Activated T-helper 17 cell treated with anti-CD3 and anti-CD28 coated beads, Interleukin-2, amount 50 U/mL, for 72 hours (primary cell): ENCODE measurements at regions not wholly inside any gene's neighbourhood (a gene's known extent, or its start where the extent isn't known, plus 50 kb on each side); places are given as distances from the start of the nearest gene placed in this dataset.
"Not testable (repeated sequence)": the region's sequence is repeated elsewhere in the genome, so short reads cannot be mapped to it uniquely, and the experiment has no call there.

ENCODE experiments used
- ATAC-seq: fragments of 150-1000 bp; cut with Tn5 transposase; replicated peaks from 2 replicates; pipeline ENCODE4 v1.10.0; 2021; ENCODE audit warnings: mild to moderate bottlenecking, moderate library complexity
- H3K27ac Mint-ChIP-seq: one replicate; pipeline ENCODE4 v1.8.0; 2022; ENCODE audit warnings: mixed read lengths
- H3K27me3 Mint-ChIP-seq: one replicate; pipeline ENCODE4 v1.8.0; 2022; ENCODE audit warnings: mixed read lengths
- H3K36me3 Mint-ChIP-seq: one replicate; pipeline ENCODE4 v1.8.0; 2022; ENCODE audit warnings: low read depth, mild to moderate bottlenecking, mixed read lengths
- H3K4me1 Mint-ChIP-seq: one replicate; pipeline ENCODE4 v1.8.0; 2022; ENCODE audit warnings: mixed read lengths
- H3K4me3 Mint-ChIP-seq: one replicate; pipeline ENCODE4 v1.8.0; 2022; ENCODE audit warnings: mild to moderate bottlenecking, mixed read lengths
- H3K9me3 Mint-ChIP-seq: one replicate; pipeline ENCODE4 v1.8.0; 2022; ENCODE audit warnings: mixed read lengths

DNA sequence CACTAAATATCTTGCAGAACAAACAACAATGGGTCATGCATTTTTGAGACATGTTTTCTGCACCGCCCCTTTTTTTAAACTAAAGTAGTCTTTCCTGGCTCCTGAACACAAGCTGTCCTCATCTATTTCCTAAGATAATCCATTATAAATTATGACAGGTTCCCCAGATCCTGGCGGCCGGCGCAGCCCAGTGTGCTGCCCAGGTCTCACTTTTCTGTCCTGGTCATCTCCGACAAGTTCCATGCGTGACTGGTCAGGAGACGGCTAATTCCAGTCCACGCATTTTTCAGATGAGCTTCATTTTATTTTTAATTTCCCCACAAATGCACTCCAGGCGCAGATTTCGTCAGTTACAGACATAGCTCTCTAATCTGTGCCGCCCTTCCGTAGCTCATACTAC is 92.9 kb upstream of the EGFLAM start:
- no peaks in the 10 kb centered on the region for H3K36me3 Mint-ChIP-seq
- H3K27ac Mint-ChIP-seq: no peak overlapping the region
- peaks cover 4% of the 10 kb centered on the region for H3K9me3 Mint-ChIP-seq
- ATAC-seq: no peak
- H3K4me1 Mint-ChIP-seq: no peaks in the 10 kb centered on the region
- H3K4me3 Mint-ChIP-seq: no peak overlapping the region
- peaks cover 4% of the 10 kb centered on the region for H3K27me3 Mint-ChIP-seq

GRCh38 chr5:38164776-38165399 is 93.5 kb upstream of the EGFLAM start:
- no peak overlapping the region for H3K4me3 Mint-ChIP-seq
- H3K36me3 Mint-ChIP-seq: no peaks in the 10 kb centered on the region
- H3K9me3 Mint-ChIP-seq: peaks cover 4% of the 10 kb centered on the region
- no peak for ATAC-seq
- H3K4me1 Mint-ChIP-seq: no peaks in the 10 kb centered on the region
- no peak overlapping the region for H3K27ac Mint-ChIP-seq
- peaks cover 4% of the 10 kb centered on the region for H3K27me3 Mint-ChIP-seq

GRCh38 chr5:38163636-38164237 is 94.6 kb upstream of the EGFLAM start:
- ATAC-seq: no peak

GRCh38 chr5:38162625-38163024 is 95.7 kb upstream of the EGFLAM start:
- ATAC-seq: no peak
- no peaks in the 10 kb centered on the region for H3K4me1 Mint-ChIP-seq
- H3K9me3 Mint-ChIP-seq: no peaks in the 10 kb centered on the region
- H3K27me3 Mint-ChIP-seq: peaks cover 4% of the 10 kb centered on the region
- H3K4me3 Mint-ChIP-seq: no peak overlapping the region
- no peaks in the 10 kb centered on the region for H3K36me3 Mint-ChIP-seq
- H3K27ac Mint-ChIP-seq: no peak overlapping the region

More at GRCh38 chr5:38163636-38164237, 94.6 kb upstream of the EGFLAM start:
- no peaks in the 10 kb centered on the region for H3K36me3 Mint-ChIP-seq
- H3K4me1 Mint-ChIP-seq: no peaks in the 10 kb centered on the region
- no peak overlapping the region for H3K27ac Mint-ChIP-seq
- H3K27me3 Mint-ChIP-seq: peaks cover 4% of the 10 kb centered on the region
- peaks cover under 1% of the 10 kb centered on the region for H3K9me3 Mint-ChIP-seq
- no peak overlapping the region for H3K4me3 Mint-ChIP-seq

DNA sequence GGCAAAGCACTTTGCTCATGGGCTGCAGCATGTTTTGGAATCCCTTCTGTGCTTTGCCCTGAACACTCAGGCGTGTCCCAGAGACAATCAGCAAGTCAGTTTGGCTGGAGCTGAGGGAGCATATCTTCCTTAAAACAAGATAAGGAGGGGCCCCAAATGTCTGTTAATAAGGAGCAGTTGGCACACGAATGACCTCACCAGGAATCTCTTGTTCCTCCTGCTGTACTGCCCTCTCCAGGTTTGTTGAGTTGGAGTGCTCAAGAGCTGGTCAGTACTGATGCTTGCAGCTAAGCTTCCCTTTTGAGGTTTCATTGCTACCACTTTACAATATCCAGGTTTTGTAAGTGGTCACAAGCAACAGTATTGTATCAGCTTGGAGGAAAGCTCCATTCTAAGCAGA is 101.3 kb upstream of the EGFLAM start:
- H3K4me3 Mint-ChIP-seq: no peak overlapping the region
- H3K27me3 Mint-ChIP-seq: peaks cover 15% of the 10 kb centered on the region
- no peak for ATAC-seq

GRCh38 chr5:38154615-38155204 is 103.6 kb upstream of the EGFLAM start:
- no peak for ATAC-seq
- H3K36me3 Mint-ChIP-seq: no peaks in the 10 kb centered on the region
- peaks cover 25% of the 10 kb centered on the region for H3K27me3 Mint-ChIP-seq
- H3K27ac Mint-ChIP-seq: no peak overlapping the region
- no peaks in the 10 kb centered on the region for H3K9me3 Mint-ChIP-seq
- no peaks in the 10 kb centered on the region for H3K4me1 Mint-ChIP-seq
- no peak overlapping the region for H3K4me3 Mint-ChIP-seq

More for the DNA sequence above, 101.3 kb upstream of the EGFLAM start:
- Mint-ChIP-seq H3K4me1 (no peaks in the 10 kb centered on the region), H3K9me3 (no peaks in the 10 kb centered on the region), H3K36me3 (no peaks in the 10 kb centered on the region), H3K27ac (no peak overlapping the region)

DNA sequence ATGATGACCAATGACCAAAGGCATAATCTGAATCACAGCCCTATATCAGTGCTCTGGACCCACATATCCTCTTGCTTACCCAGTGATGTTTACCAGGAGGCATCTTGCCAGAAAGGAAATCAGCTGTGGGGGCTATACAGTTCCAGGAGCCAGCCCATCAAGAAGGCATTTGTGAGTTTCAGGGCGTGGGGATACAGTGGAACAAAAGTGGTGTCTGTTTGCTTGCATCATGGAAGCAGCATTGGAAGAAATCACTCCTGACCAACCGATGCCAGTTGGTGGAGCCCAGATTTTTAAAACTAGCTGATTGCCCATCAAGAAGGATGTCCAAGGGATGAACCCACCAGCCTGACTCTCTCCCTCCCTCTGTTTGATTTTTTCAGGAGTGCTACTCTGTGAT is 106.5 kb upstream of the EGFLAM start:
- no peaks in the 10 kb centered on the region for H3K9me3 Mint-ChIP-seq
- no peaks in the 10 kb centered on the region for H3K4me1 Mint-ChIP-seq
- no peak for ATAC-seq
- peaks cover 25% of the 10 kb centered on the region for H3K27me3 Mint-ChIP-seq
- H3K4me3 Mint-ChIP-seq: no peak overlapping the region
- H3K36me3 Mint-ChIP-seq: no peaks in the 10 kb centered on the region
- H3K27ac Mint-ChIP-seq: no peak overlapping the region

- Mint-ChIP-seq H3K4me3 (no peak overlapping the region), H3K27me3 (peaks cover 15% of the 10 kb centered on the region), H3K4me1 (no peaks in the 10 kb centered on the region), H3K27ac (no peak overlapping the region), H3K36me3 (no peaks in the 10 kb centered on the region), H3K9me3 (no peaks in the 10 kb centered on the region)
- ATAC-seq: no peak
Observed at GRCh38 chr5:38149815-38150195, 108.6 kb upstream of the EGFLAM start.

- Mint-ChIP-seq H3K36me3 (no peaks in the 10 kb centered on the region), H3K4me1 (no peaks in the 10 kb centered on the region), H3K27me3 (peaks cover 9% of the 10 kb centered on the region), H3K9me3 (no peaks in the 10 kb centered on the region), H3K4me3 (no peak overlapping the region), H3K27ac (no peak overlapping the region)
- ATAC-seq: no peak
Observed at GRCh38 chr5:38148021-38148625, 110.2 kb upstream of the EGFLAM start.

DNA sequence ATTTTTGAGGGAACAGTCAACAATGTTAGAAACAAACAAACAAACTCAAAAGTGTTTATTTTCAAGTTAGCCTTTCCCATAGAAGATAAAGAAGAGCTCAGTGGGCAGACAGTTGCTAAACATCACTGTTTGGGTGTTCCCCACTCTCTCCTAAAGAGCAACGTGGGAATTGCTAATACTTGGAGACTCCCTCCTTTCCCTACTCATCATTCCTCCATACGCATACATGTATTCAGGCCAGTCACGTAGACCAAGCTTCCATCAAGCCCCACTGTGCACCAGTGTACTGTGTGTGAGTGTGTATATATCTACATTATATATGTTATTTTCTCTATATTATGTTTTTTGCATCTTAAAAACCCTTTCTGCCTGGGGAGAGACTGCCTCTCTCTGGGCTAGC is 115.0 kb upstream of the EGFLAM start:
- Mint-ChIP-seq H3K36me3 (no peaks in the 10 kb centered on the region), H3K4me3 (no peak overlapping the region), H3K27me3 (no peaks in the 10 kb centered on the region), H3K27ac (no peak overlapping the region), H3K9me3 (no peaks in the 10 kb centered on the region), H3K4me1 (no peaks in the 10 kb centered on the region)
- no peak for ATAC-seq

- Mint-ChIP-seq H3K27me3 (peaks cover 3% of the 10 kb centered on the region), H3K27ac (no peak overlapping the region), H3K36me3 (no peaks in the 10 kb centered on the region), H3K9me3 (no peaks in the 10 kb centered on the region), H3K4me3 (no peak overlapping the region), H3K4me1 (no peaks in the 10 kb centered on the region)
- no peak for ATAC-seq
Observed at GRCh38 chr5:38141665-38142064, 116.7 kb upstream of the EGFLAM start.

DNA sequence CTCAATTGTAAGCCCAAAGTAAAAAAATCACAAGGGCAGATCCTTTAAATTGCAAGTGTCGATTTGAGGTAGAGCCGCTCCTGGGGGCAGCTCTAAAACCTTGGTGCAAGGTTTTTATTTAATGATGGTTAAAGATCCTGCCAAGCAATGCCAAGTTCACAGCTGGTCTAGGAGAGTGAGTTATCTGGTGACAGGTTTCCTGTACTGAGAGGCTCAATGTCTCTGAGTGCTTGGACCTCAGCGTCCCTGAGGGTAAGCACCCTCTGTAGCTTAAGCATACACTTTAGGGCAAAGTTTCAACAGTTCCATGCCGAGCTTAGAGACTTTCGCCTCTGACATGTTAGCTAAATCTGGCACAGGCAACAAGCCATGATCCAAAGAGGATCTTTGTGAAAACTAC is 119.8 kb upstream of the EGFLAM start:
- no peak overlapping the region for H3K4me3 Mint-ChIP-seq
- no peaks in the 10 kb centered on the region for H3K9me3 Mint-ChIP-seq
- H3K27ac Mint-ChIP-seq: no peak overlapping the region
- H3K27me3 Mint-ChIP-seq: peaks cover 3% of the 10 kb centered on the region
- no peaks in the 10 kb centered on the region for H3K36me3 Mint-ChIP-seq
- H3K4me1 Mint-ChIP-seq: no peaks in the 10 kb centered on the region
- no peak for ATAC-seq

- H3K27me3 Mint-ChIP-seq: peaks cover 3% of the 10 kb centered on the region
- no peaks in the 10 kb centered on the region for H3K9me3 Mint-ChIP-seq
- H3K4me1 Mint-ChIP-seq: no peaks in the 10 kb centered on the region
- H3K27ac Mint-ChIP-seq: no peak overlapping the region
- no peaks in the 10 kb centered on the region for H3K36me3 Mint-ChIP-seq
- no peak overlapping the region for H3K4me3 Mint-ChIP-seq
- ATAC-seq: no peak
Observed at GRCh38 chr5:38135486-38136039, 122.8 kb upstream of the EGFLAM start.

DNA sequence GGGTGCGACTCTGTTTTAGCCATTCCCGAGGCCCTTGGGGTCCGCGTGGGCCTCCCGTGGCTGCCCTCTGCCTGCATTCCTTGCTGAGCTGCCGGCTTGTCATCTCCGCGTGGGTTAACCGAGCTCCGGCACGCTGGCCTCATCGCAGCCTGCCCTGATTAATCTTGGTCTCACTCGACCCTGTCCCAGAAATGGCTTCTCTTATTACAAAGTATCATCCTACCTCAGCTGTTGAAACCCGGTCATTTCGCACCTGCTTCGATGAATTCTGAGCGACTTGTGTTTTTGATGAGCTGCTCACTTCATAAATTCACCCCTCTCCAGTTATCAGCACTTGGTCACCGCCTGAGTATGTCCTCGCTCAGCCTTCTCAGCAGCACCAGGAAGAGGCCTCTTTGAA is 123.5 kb upstream of the EGFLAM start:
- Mint-ChIP-seq H3K36me3 (no peaks in the 10 kb centered on the region), H3K27me3 (peaks cover 3% of the 10 kb centered on the region), H3K4me3 (no peak overlapping the region), H3K9me3 (no peaks in the 10 kb centered on the region), H3K27ac (no peak overlapping the region), H3K4me1 (no peaks in the 10 kb centered on the region)
- ATAC-seq: no peak

GRCh38 chr5:38134294-38134693 is 124.1 kb upstream of the EGFLAM start:
- H3K27me3 Mint-ChIP-seq: not testable (repeated sequence)

More at GRCh38 chr5:38134294-38134693, 124.1 kb upstream of the EGFLAM start:
- not testable (repeated sequence) for H3K4me1 Mint-ChIP-seq, H3K27ac Mint-ChIP-seq, H3K4me3 Mint-ChIP-seq, H3K9me3 Mint-ChIP-seq, ATAC-seq, H3K36me3 Mint-ChIP-seq
